HEK293 (cell line): ENCODE measurements at regions not wholly inside any gene's neighbourhood (a gene's known extent, or its start where the extent isn't known, plus 50 kb on each side); places are given as distances from the start of the nearest gene placed in this dataset.

ENCODE experiments used
- CTCF ChIA-PET: fragments of 350-600 bp; formaldehyde crosslinking; extraction: SDS; loops from one replicate; lab custom pipeline; 2021; ENCODE audit warnings: antibody characterized with exemption; lab: Yijun Ruan, JAX
- POLR2A ChIA-PET: fragments of 300-600 bp; formaldehyde crosslinking; extraction: SDS; loops from one replicate; lab custom pipeline; 2020; ENCODE audit warnings: antibody characterized with exemption, inconsistent platforms; lab: Yijun Ruan, JAX
- H3K27ac ChIP-seq: fragments of 200-500 bp; sonication (Bioruptor generic); 2 replicates; pipeline ENCODE4 v1.5.1; 2014; ENCODE audit warnings: low read depth, low read length, control low read depth, inconsistent platforms; ENCODE audit errors: extremely low read depth
- H3K36me3 ChIP-seq, 2 experiments: fragments of 200-500 bp in 1 of 2; sonication (Bioruptor generic) in 1 of 2; 1 replicate in 1 of 2; 2 replicates in 1 of 2; pipeline ENCODE4 v1.5.1; 2014 to 2017; ENCODE audit warnings: inconsistent platforms in 2 of 2, low read length in 2 of 2; ENCODE audit not compliant: control insufficient read depth in 2 of 2, insufficient read depth in 1 of 2
- H3K4me1 ChIP-seq: fragments of 200-500 bp; sonication (Bioruptor generic); 2 replicates; pipeline ENCODE4 v1.5.1; 2014; ENCODE audit warnings: mild to moderate bottlenecking, low read length, inconsistent platforms; ENCODE audit not compliant: control insufficient read depth, insufficient read depth
- H3K4me3 ChIP-seq: 2 replicates; pipeline ENCODE4 v1.5.1; 2011; ENCODE audit warnings: low read depth, mild to moderate bottlenecking, control low read depth, low read length, moderate library complexity
- H3K9me3 ChIP-seq: fragments of 200-500 bp; sonication (Bioruptor generic); 2 replicates; pipeline ENCODE4 v1.5.1; 2014; ENCODE audit warnings: low read depth, low read length, inconsistent platforms; ENCODE audit not compliant: control insufficient read depth, insufficient read depth
- PRDM2 ChIP-seq: fragments of 450-650 bp; formaldehyde crosslinking; IDR thresholded peaks from 2 replicates; pipeline ENCODE4 v1.5.1; 2016; ENCODE audit warnings: missing biosample characterization, missing genetic modification characterization, borderline replicate concordance
- PRDM4 ChIP-seq: fragments of 450-650 bp; formaldehyde crosslinking; IDR thresholded peaks from 2 replicates; pipeline ENCODE4 v1.5.1; 2017; ENCODE audit warnings: missing biosample characterization, missing genetic modification characterization
- SALL2 ChIP-seq: fragments of 450-650 bp; formaldehyde crosslinking; IDR thresholded peaks from 2 replicates; pipeline ENCODE4 v1.5.0; 2017; ENCODE audit warnings: missing biosample characterization, mild to moderate bottlenecking, missing genetic modification characterization, borderline replicate concordance
- SP2 ChIP-seq: fragments of 450-650 bp; formaldehyde crosslinking; IDR thresholded peaks from 2 replicates; pipeline ENCODE4 v1.5.1; 2016; ENCODE audit warnings: missing biosample characterization, missing genetic modification characterization
- WT1 ChIP-seq: fragments of 450-650 bp; formaldehyde crosslinking; IDR thresholded peaks from 2 replicates; pipeline ENCODE4 v1.5.1; 2016; ENCODE audit warnings: missing biosample characterization, missing genetic modification characterization
- ZNF132 ChIP-seq: fragments of 450-650 bp; formaldehyde crosslinking; IDR thresholded peaks from 2 replicates; pipeline ENCODE4 v1.5.1; 2017; ENCODE audit warnings: missing biosample characterization, missing genetic modification characterization, borderline replicate concordance
- ZNF2 ChIP-seq: fragments of 450-650 bp; formaldehyde crosslinking; IDR thresholded peaks from 2 replicates; pipeline ENCODE4 v1.5.1; 2016; ENCODE audit warnings: missing biosample characterization, missing genetic modification characterization
- ZNF214 ChIP-seq: fragments of 450-650 bp; formaldehyde crosslinking; IDR thresholded peaks from 2 replicates; pipeline ENCODE4 v1.5.1; 2017; ENCODE audit warnings: missing biosample characterization, mild to moderate bottlenecking, missing genetic modification characterization, borderline replicate concordance
- ZNF23 ChIP-seq: fragments of 450-650 bp; formaldehyde crosslinking; IDR thresholded peaks from 2 replicates; pipeline ENCODE4 v1.5.1; 2016; ENCODE audit warnings: missing biosample characterization, missing genetic modification characterization, borderline replicate concordance
- ZNF311 ChIP-seq: fragments of 450-650 bp; formaldehyde crosslinking; IDR thresholded peaks from 2 replicates; pipeline ENCODE4 v1.5.1; 2017; ENCODE audit warnings: missing biosample characterization, missing genetic modification characterization, borderline replicate concordance
- ZNF37A ChIP-seq: fragments of 450-650 bp; IDR thresholded peaks from 2 replicates; pipeline ENCODE4 v1.5.1; 2018; ENCODE audit warnings: missing biosample characterization, missing genetic modification characterization
- ZNF404 ChIP-seq: fragments of 450-650 bp; formaldehyde crosslinking; IDR thresholded peaks from 2 replicates; pipeline ENCODE4 v1.5.1; 2017; ENCODE audit warnings: missing biosample characterization, missing genetic modification characterization
- ZNF549 ChIP-seq: fragments of 450-650 bp; IDR thresholded peaks from 2 replicates; pipeline ENCODE4 v1.5.1; 2018; ENCODE audit warnings: missing biosample characterization, missing genetic modification characterization, mild to moderate bottlenecking, inconsistent platforms, moderate library complexity
- ZNF645 ChIP-seq: fragments of 450-650 bp; formaldehyde crosslinking; IDR thresholded peaks from 2 replicates; pipeline ENCODE4; 2016; ENCODE audit warnings: missing biosample characterization, missing genetic modification characterization
- ZNF677 ChIP-seq: fragments of 450-650 bp; IDR thresholded peaks from 2 replicates; pipeline ENCODE4 v1.5.0; 2018; ENCODE audit warnings: missing biosample characterization, mild to moderate bottlenecking, missing genetic modification characterization, moderate library complexity
- ZNF776 ChIP-seq: fragments of 450-650 bp; formaldehyde crosslinking; IDR thresholded peaks from 2 replicates; pipeline ENCODE4 v1.5.0; 2017; ENCODE audit warnings: missing biosample characterization, missing genetic modification characterization, borderline replicate concordance
- ZNF777 ChIP-seq: fragments of 450-650 bp; formaldehyde crosslinking; IDR thresholded peaks from 2 replicates; pipeline ENCODE4 v1.5.1; 2017; ENCODE audit warnings: missing biosample characterization, missing genetic modification characterization, borderline replicate concordance
- ZNF837 ChIP-seq: fragments of 450-650 bp; formaldehyde crosslinking; IDR thresholded peaks from 2 replicates; pipeline ENCODE4 v1.5.1; 2016; ENCODE audit warnings: missing biosample characterization, missing genetic modification characterization
- ZSCAN18 ChIP-seq: fragments of 450-650 bp; formaldehyde crosslinking; IDR thresholded peaks from 2 replicates; pipeline ENCODE4 v1.5.1; 2016; ENCODE audit warnings: missing biosample characterization, missing genetic modification characterization

- ChIA-PET POLR2A (no interaction called here), CTCF (interaction anchor here (0.7 to 1.3 kb wide), 2 partner anchors 124 to 563 kb away, joined by 4 read pairs; no protein-coding TSS in a partner anchor)
- TF ChIP-seq ZNF214 (tag by site-specific recombination) (no peak), ZNF311 (tag by site-specific recombination) (no peak), SALL2 (tag by site-specific recombination) (no peak), ZNF837 (no peak), ZNF645 (tag by site-specific recombination) (no peak), ZNF132 (no peak), SP2 (tag by site-specific recombination) (no peak), PRDM4 (tag by site-specific recombination) (no peak), ZNF37A (no peak), ZNF23 (tag by site-specific recombination) (no peak), ZNF2 (no peak), ZNF549 (no peak), ZSCAN18 (tag by site-specific recombination) (no peak), ZNF777 (tag by site-specific recombination) (no peak), ZNF404 (no peak), PRDM2 (no peak), WT1 (no peak), ZNF677 (tag by site-specific recombination) (no peak), ZNF776 (tag by site-specific recombination) (no peak)
- Histone ChIP-seq H3K4me1 (no peaks in the 10 kb centered on the region), H3K4me3 (no peak overlapping the region), H3K27ac (no peak overlapping the region), H3K36me3 (no peaks in the 10 kb centered on the region), H3K9me3 (no peaks in the 10 kb centered on the region)
These were observed 143.5 kb upstream of the PLET1 start for GRCh38 chr11:112404112-112404511.
